HG03520 (cell line): ENCODE measurements at regions not wholly inside any gene's neighbourhood (a gene's known extent, or its start where the extent isn't known, plus 50 kb on each side); places are given as distances from the start of the nearest gene placed in this dataset.

Experiments
- ATAC-seq: cut with Tn5 transposase; IDR thresholded peaks from one replicate; pipeline ENCODE4 v1.9.1; 2021; ENCODE audit warnings: mild to moderate bottlenecking, moderate library complexity; ENCODE audit not compliant: unreplicated experiment

- no peak for ATAC-seq
Observed at GRCh38 chr6:81694855-81695254, 57.6 kb downstream of the TENT5A start.

- ATAC-seq: no peak
Observed at GRCh38 chr6:81694207-81694606, 58.3 kb downstream of the TENT5A start.

GRCh38 chr6:81693266-81693665 is 59.2 kb downstream of the TENT5A start:
- ATAC-seq: no peak

- ATAC-seq: no peak
Observed at GRCh38 chr6:81690073-81690472, 62.4 kb downstream of the TENT5A start.

- ATAC-seq: no peak
Observed at GRCh38 chr6:81689580-81689979, 62.9 kb downstream of the TENT5A start.

- no peak for ATAC-seq
Observed at GRCh38 chr6:81683912-81684311, 68.6 kb downstream of the TENT5A start.

GRCh38 chr6:81682858-81683620 is 69.4 kb downstream of the TENT5A start:
- no peak for ATAC-seq

- no peak for ATAC-seq
Observed at GRCh38 chr6:81682235-81682795, 70.2 kb downstream of the TENT5A start.

- no peak for ATAC-seq
Observed at GRCh38 chr6:81669445-81669844, 83.0 kb downstream of the TENT5A start.

GRCh38 chr6:81668615-81669047 is 83.8 kb downstream of the TENT5A start:
- no peak for ATAC-seq

- no peak for ATAC-seq
Observed at GRCh38 chr6:81666481-81666880, 86.0 kb downstream of the TENT5A start.

GRCh38 chr6:81656231-81656630 is 96.2 kb downstream of the TENT5A start:
- no peak for ATAC-seq

- ATAC-seq: no peak
Observed at GRCh38 chr6:81655696-81656095, 96.8 kb downstream of the TENT5A start.

- no peak for ATAC-seq
Observed at GRCh38 chr6:81648502-81648901, 104.0 kb downstream of the TENT5A start.

GRCh38 chr6:81643156-81643555 is 109.3 kb downstream of the TENT5A start:
- ATAC-seq: no peak

GRCh38 chr6:81640891-81641290 is 111.6 kb downstream of the TENT5A start:
- no peak for ATAC-seq

- no peak for ATAC-seq
Observed at GRCh38 chr6:81640126-81640525, 112.4 kb downstream of the TENT5A start.

GRCh38 chr6:81638366-81638765 is 114.1 kb downstream of the TENT5A start:
- ATAC-seq: no peak

- ATAC-seq: no peak
Observed at GRCh38 chr6:81636930-81637568, 115.4 kb downstream of the TENT5A start.

GRCh38 chr6:81634155-81634880 is 118.2 kb downstream of the TENT5A start:
- ATAC-seq: no peak

- ATAC-seq: no peak
Observed at GRCh38 chr6:81633391-81633790, 119.1 kb downstream of the TENT5A start.

GRCh38 chr6:81630719-81631118 is 121.8 kb downstream of the TENT5A start:
- ATAC-seq: no peak
